GM12873 (cell line): ENCODE measurements at regions not wholly inside any gene's neighbourhood (a gene's known extent, or its start where the extent isn't known, plus 50 kb on each side); places are given as distances from the start of the nearest gene placed in this dataset.

ENCODE experiments used
- TF ChIP-seq, protein P1 (sequence below): IDR thresholded peaks from 2 replicates; pipeline ENCODE4 v1.5.1; 2012; ENCODE audit warnings: low read depth, mild to moderate bottlenecking, moderate library complexity, low read length, control low read depth; ENCODE audit not compliant: insufficient read depth; ENCODE audit errors: missing control alignments

- TF ChIP-seq, protein P1, sequence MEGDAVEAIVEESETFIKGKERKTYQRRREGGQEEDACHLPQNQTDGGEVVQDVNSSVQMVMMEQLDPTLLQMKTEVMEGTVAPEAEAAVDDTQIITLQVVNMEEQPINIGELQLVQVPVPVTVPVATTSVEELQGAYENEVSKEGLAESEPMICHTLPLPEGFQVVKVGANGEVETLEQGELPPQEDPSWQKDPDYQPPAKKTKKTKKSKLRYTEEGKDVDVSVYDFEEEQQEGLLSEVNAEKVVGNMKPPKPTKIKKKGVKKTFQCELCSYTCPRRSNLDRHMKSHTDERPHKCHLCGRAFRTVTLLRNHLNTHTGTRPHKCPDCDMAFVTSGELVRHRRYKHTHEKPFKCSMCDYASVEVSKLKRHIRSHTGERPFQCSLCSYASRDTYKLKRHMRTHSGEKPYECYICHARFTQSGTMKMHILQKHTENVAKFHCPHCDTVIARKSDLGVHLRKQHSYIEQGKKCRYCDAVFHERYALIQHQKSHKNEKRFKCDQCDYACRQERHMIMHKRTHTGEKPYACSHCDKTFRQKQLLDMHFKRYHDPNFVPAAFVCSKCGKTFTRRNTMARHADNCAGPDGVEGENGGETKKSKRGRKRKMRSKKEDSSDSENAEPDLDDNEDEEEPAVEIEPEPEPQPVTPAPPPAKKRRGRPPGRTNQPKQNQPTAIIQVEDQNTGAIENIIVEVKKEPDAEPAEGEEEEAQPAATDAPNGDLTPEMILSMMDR: no peak
These were observed 146.5 kb downstream of the GLI2 start for GRCh38 chr2:120881981-120882788.

- TF ChIP-seq, protein P1: no peak
These were observed 148.2 kb downstream of the GLI2 start for GRCh38 chr2:120883607-120884440.

- TF ChIP-seq, protein P1: no peak
These were observed 149.0 kb downstream of the GLI2 start for GRCh38 chr2:120884472-120885290.

DNA sequence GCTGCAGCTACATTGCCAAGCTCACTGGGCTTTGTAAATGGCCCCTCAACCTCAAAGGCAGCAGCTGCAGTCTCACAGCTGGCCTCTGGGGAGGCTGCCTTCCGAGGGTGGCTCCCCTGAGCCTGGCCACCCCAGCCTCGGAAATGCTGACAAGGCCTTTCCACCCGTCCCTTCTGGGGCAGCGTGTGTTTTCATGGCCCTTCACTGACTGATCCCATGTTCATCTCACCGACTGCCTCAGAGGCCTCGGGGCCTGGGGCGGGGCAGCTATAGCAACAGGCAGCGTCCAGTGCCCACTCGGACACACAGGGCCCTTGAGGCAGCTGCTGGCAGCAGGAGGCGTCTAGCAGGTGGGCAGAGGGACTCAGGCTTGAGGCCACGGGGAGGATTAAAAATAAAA, 149.7 kb downstream of the GLI2 start:
- TF ChIP-seq, protein P1: no peak

- TF ChIP-seq, protein P1: no peak
These were observed 150.1 kb downstream of the GLI2 start for GRCh38 chr2:120885749-120886148.

- TF ChIP-seq, protein P1: no peak
These were observed 151.1 kb downstream of the GLI2 start for GRCh38 chr2:120886534-120887319.
